Adrenal gland (tissue), 9 donors: ENCODE measurements at regions not wholly inside any gene's neighbourhood (a gene's known extent, or its start where the extent isn't known, plus 50 kb on each side); places are given as distances from the start of the nearest gene placed in this dataset.

Source experiments
- DNase-seq, 7 donors: peaks; one replicate each; pipeline ENCODE4 v3.0.0-alpha.2; 2019 to 2020
- H3K27ac ChIP-seq, 5 donors: fragments of 200-600 bp; sonication (generic) in 4 of 5; 1 replicate in 3 of 5; 2 replicates in 2 of 5; pipeline versions ENCODE4 v1.5.1 to v1.8.0; 2016 to 2020; ENCODE audit warnings: mild to moderate bottlenecking in 1 of 5
- H3K27me3 ChIP-seq: fragments of 200-600 bp; 2 replicates; pipeline ENCODE4 v1.8.0; 2021
- H3K36me3 ChIP-seq, 2 donors: fragments of 200-600 bp; replicated peaks in 1 of 2; 1 replicate in 1 of 2; 2 replicates in 1 of 2; pipeline versions ENCODE4 v1.5.1 to v1.8.0; 2018 to 2022
- H3K4me1 ChIP-seq, 2 donors: fragments of 200-600 bp; replicated peaks in 1 of 2; 1 replicate in 1 of 2; 2 replicates in 1 of 2; pipeline versions ENCODE4 v1.5.1 to v1.8.0; 2018 to 2021
- H3K4me3 ChIP-seq, 4 donors: fragments of 200-600 bp; sonication (generic) in 3 of 4; one replicate each; pipeline ENCODE4 v1.5.1; 2016 to 2018
- H3K9me3 ChIP-seq, 3 donors: fragments of 200-600 bp; sonication (generic) in 1 of 3; replicated peaks in 1 of 3; 1 replicate in 2 of 3; 2 replicates in 1 of 3; pipeline versions ENCODE4 v1.5.1 to v1.8.0; 2016 to 2021
- POLR2A ChIP-seq, 2 donors: fragments of 450-650 bp; IDR thresholded peaks; one replicate each; pipeline ENCODE4 v1.6.1; 2017; ENCODE audit warnings: antibody characterized with exemption in 2 of 2, mild to moderate bottlenecking in 2 of 2, moderate library complexity in 1 of 2
- WGBS, 4 donors: extraction: QIAGEN DNeasy Blood & Tissue Kit in 2 of 4; methylation state at CpG; one replicate each; pipeline versions ENCODE4 v1.1.5 to v1.1.7; 2013 to 2017; 5-methylcytosine and 5-hydroxymethylcytosine counted together
- intact Hi-C, 2 donors: fragments of 100-400 bp; cut with DNase I; formaldehyde crosslinking; loops; one replicate each; pipeline versions ENCODE4 v1.14.1 to v1.15.0; 2022 to 2023
- TF ChIP-seq, protein P1 (sequence below), 6 experiments: fragments of 450-650 bp in 4 of 6; fragments of 200-600 bp in 2 of 6; sonication (generic) in 1 of 6; IDR thresholded peaks; 1 replicate in 5 of 6; 2 replicates in 1 of 6; pipeline versions ENCODE4 v1.5.1 to v1.8.0; 2016 to 2021; ENCODE audit warnings: antibody characterized with exemption in 6 of 6, mild to moderate bottlenecking in 2 of 6, moderate library complexity in 1 of 6
- donor health status: healthy with polysubstance abuse.
- donor health status: Bipolar disorder and iron deficiency.
- donor health status: DM: yes; HTN: yes; CAD: no.
- donor health status: DM: no; HTN: no; CAD: no.
- donor health status: DM: no; HTN: no; CAD: no.

DNA sequence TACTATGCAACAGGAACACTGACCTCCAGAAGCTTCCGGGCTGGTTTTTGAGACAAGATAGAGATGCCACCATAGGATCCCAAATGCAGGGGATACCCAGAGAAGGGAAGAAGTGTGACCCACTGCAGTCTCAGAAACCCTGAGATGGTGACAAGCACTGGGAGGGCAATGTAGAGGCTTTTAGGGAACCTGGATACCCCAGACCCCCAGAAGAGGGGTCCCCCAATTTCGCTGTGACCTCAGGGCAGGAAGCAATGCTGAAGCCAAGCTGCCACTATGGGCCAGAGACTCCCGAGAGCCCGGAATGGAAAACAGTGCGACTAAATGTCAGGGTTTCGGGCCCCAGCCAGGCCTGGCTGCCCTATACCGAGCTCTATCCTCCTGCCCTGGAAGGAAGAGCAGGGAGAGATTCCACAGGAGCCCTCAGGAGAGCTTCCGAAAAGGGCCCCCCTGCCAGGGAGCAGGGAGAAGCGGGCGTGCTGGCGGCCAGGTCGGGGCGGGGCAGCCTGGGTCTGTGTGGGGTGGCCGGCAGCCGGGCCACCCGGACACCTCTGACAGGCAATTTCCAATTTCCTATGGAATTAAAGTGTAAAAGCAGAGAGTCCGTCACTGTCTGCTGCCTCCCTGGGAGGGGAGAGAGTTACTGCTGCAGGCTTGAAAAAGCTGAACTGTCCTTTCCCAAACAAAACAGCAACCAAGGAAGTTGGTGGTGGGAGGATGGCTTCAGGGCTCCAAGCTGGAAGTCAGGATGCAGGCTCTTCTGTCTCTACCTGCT lies 154.2 kb downstream of the FGF18 start:
- Histone ChIP-seq H3K27ac (no peak overlapping the region), H3K27me3 (no peaks in the 10 kb centered on the region), H3K4me1 (no peaks in the 10 kb centered on the region), H3K4me3 (no peak overlapping the region), H3K36me3 (no peaks in the 10 kb centered on the region), H3K9me3 (no peaks in the 10 kb centered on the region)
- WGBS, 4 donors = 85 to 91% (median 87%) methylated on average over 16 to 17 of the region's 17 CpGs
- intact Hi-C loops = no loop called here
- DNase-seq = no peak
- no peak for TF ChIP-seq POLR2A (IDR thresholded peaks at IDR 0.05)
- TF ChIP-seq, protein P1, sequence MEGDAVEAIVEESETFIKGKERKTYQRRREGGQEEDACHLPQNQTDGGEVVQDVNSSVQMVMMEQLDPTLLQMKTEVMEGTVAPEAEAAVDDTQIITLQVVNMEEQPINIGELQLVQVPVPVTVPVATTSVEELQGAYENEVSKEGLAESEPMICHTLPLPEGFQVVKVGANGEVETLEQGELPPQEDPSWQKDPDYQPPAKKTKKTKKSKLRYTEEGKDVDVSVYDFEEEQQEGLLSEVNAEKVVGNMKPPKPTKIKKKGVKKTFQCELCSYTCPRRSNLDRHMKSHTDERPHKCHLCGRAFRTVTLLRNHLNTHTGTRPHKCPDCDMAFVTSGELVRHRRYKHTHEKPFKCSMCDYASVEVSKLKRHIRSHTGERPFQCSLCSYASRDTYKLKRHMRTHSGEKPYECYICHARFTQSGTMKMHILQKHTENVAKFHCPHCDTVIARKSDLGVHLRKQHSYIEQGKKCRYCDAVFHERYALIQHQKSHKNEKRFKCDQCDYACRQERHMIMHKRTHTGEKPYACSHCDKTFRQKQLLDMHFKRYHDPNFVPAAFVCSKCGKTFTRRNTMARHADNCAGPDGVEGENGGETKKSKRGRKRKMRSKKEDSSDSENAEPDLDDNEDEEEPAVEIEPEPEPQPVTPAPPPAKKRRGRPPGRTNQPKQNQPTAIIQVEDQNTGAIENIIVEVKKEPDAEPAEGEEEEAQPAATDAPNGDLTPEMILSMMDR (IDR thresholded peaks at IDR 0.05) = no peak

DNA sequence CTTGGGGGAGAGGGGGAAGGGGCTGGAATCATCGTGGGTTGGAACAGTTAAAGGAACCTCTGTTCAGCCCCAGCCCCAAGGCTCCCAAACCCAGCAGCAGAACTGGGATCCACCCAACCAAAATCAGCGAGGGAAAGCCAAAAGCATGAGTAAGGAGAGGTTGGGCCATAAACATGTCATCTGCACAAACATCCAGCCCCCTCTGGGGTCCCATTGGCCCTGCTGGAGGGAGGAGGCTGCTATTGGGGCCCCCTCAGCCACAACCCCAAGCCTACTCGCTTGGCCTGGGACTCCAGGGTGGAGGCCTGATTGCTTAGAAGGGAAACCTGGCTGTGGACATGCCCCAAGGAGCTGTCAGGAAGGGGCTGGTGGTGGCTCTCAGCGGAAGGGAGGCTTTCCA lies 154.9 kb downstream of the FGF18 start:
- intact Hi-C loops = no loop called here
- WGBS, 4 donors = 57 to 77% (median 72%) methylated on average over 3 to 4 of the region's 4 CpGs
- no peaks in the 10 kb centered on the region for H3K36me3 ChIP-seq
- H3K9me3 ChIP-seq = no peaks in the 10 kb centered on the region
- DNase-seq = no peak
- no peak overlapping the region for H3K4me3 ChIP-seq
- TF ChIP-seq, protein P1 (IDR thresholded peaks at IDR 0.05) = no peak
- TF ChIP-seq POLR2A (IDR thresholded peaks at IDR 0.05) = no peak
- H3K27ac ChIP-seq = no peak overlapping the region
- H3K27me3 ChIP-seq = no peaks in the 10 kb centered on the region
- no peaks in the 10 kb centered on the region for H3K4me1 ChIP-seq

DNA sequence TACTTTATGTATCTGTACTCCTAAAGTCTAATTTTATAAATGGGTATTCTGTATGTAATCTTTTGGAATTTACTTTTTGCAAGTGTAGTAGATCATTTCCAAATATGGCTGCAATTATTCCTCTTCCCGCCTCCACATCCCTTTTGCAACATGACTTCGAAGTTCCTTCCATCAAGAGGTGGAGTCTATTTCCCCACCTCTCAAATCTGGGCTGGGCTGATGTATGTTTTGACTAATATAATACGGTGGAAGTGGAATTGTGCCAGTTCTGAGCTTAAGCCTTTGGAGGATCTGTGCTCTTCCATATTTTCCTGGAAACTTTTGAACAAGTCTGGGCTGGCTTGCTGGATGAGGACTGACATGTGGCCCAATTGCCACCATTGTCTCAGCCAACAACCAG lies 155.9 kb downstream of the FGF18 start:
- no peaks in the 10 kb centered on the region for H3K9me3 ChIP-seq
- H3K27ac ChIP-seq = no peak overlapping the region
- TF ChIP-seq, protein P1 (IDR thresholded peaks at IDR 0.05) = no peak
- TF ChIP-seq POLR2A (IDR thresholded peaks at IDR 0.05) = no peak
- no peaks in the 10 kb centered on the region for H3K27me3 ChIP-seq
- WGBS, 4 donors = 56 to 78% (median 66%) methylated on average over 3 of the region's 3 CpGs
- no peaks in the 10 kb centered on the region for H3K4me1 ChIP-seq
- intact Hi-C loops = no loop called here
- H3K4me3 ChIP-seq = no peak overlapping the region
- DNase-seq = no peak
- H3K36me3 ChIP-seq = no peaks in the 10 kb centered on the region

GRCh38 chr5:171575808-171576207 lies 156.4 kb downstream of the FGF18 start:
- TF ChIP-seq, protein P1 (IDR thresholded peaks at IDR 0.05) = no peak
- no peak for TF ChIP-seq POLR2A (IDR thresholded peaks at IDR 0.05)
- Histone ChIP-seq H3K27ac (no peak overlapping the region), H3K4me1 (no peaks in the 10 kb centered on the region), H3K27me3 (no peaks in the 10 kb centered on the region), H3K9me3 (no peaks in the 10 kb centered on the region), H3K36me3 (no peaks in the 10 kb centered on the region), H3K4me3 (no peak overlapping the region)
- DNase-seq = no peak
- 90 to 98% (median 94%) methylated on average over 3 of the region's 3 CpGs for WGBS, 4 donors
- intact Hi-C loops = no loop called here
